Stimulated activated CD4-positive, alpha-beta T cell treated with anti-CD3 and anti-CD28 coated beads, Interleukin-12 subunit alpha, Interleukin-12 subunit beta, amount 100 ng/mL, for 4 hours (primary cell): ENCODE measurements at regions not wholly inside any gene's neighbourhood (a gene's known extent, or its start where the extent isn't known, plus 50 kb on each side); places are given as distances from the start of the nearest gene placed in this dataset.

Experiments
- DNase-seq: peaks from one replicate; pipeline ENCODE4 v3.0.0-alpha.2; 2020

DNA sequence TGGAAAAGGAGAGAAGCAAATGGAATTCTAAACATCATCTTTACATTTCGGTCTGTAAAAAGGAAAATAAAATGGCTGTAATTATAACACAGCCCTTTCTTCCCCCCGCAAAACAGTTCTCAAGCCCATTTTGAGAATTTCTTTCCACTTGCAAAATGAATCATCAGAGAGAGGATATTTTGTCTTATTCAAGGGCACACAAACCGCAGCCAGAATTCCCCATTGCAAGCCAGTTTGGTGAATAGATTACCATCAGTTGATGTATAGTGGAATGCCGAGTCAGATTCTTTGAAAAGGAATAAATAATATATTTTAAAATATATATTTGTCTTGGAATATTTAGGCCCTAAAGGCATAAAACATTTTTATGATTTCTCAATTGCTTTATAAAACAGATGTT is 420.4 kb upstream of the SEMA6D start:
- DNase-seq = no peak

DNA sequence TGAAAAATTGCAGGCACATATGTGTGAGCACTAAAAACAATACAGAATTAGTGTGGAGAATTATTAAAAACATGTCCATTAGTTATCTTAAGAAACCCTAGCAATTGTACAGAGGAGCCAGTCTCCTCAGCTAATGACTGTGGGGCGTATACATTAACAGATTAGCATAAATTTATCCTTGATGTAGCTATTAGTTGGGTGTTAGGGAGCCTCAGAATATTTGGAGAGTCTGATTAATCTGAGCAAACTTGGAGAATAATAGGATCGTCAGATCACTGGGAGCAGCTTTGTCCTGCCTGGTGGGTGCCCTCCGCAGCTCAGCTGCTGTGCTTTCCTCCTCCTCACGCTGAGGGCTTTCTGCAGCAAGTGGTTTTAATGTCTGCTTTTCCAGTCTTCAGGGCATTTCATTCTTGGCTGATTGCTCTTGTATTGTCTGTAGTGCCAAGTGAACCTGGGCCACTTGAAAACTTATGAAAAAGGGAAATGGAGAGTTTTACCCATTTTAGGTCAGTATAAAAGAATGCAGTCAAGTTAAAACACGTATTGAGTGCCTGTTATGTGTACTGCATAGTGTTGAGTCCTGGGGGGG is 417.4 kb upstream of the SEMA6D start:
- DNase-seq = no peak

DNA sequence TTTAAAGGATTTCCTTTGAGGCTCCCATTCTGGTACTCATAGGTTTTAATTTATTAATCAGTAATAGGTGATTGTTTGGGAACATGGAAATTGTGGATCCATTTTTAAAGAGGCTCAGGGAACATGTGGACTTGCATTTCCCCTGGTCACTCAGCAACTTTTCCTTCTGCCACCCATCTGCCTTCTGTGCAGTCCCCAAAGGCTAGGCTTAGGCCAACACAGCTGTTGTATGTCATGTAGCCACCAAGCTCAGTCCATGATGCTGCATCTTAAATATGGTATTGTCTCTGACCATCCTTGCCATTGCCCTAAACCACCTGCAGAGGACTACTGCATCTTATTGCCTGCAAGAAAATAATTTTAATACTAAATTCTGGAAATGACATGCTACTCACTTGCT is 416.7 kb upstream of the SEMA6D start:
- no peak for DNase-seq

DNA sequence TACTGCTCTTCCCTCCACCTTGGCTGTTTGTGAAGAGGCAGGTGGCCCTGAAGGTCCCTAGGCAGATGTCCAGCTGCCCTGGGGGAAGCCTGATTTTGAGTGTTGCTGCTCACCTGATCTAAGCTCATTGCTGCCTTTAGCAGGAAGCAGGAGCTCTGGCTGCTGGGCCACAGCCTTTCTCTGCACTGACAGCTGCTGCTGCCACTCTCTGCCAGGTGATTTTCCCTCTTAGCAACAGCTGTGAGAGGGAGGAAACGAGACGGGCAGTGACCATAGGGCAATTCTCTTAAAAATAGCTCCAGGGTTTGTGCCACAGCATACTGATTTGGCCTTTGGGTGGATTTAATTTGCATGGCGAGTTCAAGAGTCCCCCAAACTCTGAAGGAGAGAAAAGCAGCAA is 415.8 kb upstream of the SEMA6D start:
- DNase-seq = no peak

DNA sequence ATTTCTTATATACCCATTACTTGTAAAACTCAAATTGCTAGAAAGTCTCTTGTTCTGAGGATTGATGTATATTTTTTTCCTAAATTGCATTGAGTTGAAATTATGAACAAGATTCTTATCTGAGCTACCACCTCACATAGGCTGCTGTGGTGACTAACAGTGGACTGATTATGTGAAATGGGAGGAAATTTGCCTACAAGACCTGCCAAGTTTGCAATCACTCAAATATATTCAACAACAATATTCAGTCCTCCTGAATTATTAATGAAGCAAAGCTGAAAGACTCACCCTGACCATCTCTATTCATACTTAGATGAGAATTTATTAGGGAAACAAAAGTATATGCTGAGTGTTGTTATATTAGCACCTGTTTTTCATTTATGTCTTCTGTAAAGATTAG is 412.6 kb upstream of the SEMA6D start:
- no peak for DNase-seq

DNA sequence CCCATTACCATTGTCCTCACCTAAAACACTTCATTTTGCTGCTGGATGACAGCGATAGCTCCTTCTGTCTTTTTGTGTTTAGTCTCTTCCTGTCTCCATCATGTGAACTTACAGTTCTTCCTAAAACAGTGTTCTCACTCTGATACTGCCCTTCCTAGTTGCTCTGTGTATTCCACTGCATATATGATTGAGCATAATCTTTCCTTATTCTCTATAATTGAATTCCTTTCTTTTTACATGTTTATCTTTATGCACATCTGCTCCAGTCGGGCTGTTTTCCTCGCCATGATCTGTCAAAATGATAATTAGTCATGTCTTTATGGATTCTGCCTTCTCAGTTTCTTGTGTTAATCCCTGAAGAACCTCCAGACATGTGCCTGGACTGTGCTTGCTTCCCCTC is 405.1 kb upstream of the SEMA6D start:
- DNase-seq = no peak

DNA sequence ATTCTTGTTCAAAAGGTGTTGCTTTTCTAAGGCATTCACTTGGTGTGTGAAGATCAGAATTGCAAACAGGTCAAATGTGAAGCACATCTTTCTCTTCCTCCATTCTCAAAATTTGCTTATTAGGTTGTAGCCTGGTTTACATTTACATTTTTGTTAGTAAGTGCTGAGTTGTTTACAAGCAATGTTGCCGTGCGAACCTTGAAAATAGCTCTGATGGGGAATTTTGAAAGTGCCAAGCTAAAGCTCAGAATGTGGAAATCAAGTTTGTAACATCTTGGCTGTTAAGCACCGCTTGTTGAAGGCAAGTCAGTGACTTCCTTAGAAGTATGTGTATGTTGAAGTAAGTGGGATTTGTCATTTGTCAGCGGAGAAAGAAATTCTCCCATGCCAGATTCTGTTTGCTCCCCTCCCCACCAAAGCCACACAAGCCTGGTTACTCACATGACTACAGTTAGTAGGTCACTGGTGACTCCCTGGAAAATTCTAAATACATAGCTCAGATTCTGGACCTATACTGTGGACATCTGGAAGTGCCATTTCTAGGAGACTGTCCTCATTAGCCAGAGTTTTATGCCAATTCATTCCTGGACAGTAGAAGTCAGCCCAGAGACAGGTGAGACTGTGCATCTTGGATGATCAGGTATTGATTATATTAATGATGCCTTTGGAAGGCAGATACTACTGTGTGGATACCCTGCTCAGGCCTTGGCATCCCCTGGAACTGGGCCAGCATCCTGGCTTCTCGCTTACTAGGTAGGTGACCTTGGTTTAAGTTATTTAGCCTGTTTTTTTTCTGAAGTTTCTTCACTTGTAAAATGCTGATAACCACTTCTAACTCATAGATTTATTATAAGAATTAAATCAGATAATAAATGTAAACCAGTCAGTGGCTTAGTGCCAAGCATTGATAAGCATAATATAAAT is 390.6 kb upstream of the SEMA6D start:
- no peak for DNase-seq

DNA sequence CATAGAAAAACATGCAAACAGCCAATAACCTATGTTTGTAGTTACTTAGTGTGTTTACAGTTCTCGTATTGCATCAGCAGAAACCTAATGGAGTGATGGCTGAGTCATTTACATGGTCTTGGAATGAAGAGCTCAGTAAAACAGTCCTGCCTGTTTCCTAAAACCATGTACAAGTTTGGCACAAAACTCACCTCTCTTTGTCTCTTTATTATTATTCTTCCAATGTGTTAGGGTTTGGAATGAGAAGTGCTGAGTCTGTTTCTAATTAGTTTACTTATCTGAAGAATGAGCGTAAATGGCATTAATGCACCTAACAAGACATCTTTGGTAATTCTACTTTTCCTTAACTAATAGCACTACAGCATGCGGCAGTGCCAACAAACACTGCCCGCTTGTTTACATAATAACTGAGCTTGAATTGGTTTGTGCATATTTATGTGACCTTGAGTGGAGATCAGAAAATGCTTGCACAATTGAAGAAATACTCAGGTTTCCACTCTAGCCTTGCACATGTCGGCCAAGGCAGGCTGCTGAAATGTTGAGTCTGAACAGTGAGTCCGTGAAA is 385.4 kb upstream of the SEMA6D start:
- DNase-seq = no peak

DNA sequence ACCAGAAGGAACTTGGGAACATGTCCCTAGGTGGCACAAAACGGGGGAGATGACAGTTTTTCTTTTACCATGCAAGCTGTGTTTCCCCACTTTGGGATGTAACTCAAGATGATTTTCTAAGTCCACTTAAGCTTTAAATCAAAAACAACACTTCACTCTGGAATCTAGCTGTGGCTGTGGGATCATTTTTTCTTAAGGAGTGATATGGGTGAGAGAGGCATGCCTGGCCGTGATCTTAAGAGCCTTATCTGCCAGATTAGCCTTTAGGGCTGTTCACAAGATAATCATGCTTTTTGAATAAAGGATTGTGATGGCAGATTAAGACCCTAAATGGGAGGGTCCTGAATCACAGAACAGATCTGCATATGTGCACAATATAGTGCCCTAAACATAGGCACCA is 384.8 kb upstream of the SEMA6D start:
- DNase-seq = no peak

DNA sequence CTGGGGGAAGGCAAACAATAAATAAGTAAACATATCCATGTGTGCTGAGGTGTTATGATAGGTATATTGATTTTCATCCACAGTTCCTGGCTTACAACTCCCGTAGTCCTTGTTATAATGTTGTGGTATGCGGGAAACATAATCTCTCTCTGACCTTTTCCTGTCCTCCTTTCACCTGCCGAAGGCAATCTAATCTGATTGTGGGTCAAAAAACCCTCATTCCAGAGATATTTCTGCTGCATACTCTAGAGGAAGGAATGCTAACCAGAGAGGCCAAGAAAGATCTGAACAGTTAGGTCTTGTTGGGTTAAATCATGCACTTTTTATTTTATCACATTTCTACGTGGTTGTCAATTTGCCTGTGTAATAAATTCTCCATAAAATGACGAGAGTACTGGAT is 383.6 kb upstream of the SEMA6D start:
- DNase-seq = no peak

DNA sequence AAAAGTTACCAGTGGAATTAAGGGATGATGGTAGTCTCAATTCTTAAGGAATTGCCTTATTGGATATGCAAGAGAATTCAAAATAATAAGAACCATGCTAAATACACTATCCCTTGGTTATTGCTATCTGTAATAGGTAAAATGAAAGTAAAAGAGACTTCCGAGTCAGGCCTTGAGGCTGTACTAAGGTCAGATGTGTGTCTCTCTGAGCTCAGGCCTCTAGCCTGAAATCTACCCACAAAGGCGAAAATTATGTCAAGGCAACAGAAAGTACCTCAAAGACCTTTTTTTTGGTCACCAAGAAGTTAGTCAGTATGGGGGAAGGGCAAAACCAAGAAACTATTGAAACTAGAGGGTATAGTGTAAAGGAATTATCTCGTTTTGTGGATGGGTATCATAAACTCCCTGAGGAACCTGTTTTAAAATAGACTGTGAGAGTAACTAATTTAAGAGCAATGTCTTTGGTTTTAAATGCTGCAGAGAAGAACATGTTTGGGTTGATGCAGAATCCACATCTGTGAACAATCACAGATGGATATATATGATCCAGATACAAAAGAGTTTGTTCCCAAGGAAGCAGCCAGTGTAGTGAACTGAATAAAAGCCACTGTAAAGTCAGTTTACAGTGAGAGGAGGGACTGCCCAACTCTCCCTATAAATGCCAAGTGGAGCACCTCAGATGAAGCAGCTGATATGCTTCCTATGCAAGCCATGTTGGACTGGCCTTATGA is 382.3 kb upstream of the SEMA6D start:
- no peak for DNase-seq

DNA sequence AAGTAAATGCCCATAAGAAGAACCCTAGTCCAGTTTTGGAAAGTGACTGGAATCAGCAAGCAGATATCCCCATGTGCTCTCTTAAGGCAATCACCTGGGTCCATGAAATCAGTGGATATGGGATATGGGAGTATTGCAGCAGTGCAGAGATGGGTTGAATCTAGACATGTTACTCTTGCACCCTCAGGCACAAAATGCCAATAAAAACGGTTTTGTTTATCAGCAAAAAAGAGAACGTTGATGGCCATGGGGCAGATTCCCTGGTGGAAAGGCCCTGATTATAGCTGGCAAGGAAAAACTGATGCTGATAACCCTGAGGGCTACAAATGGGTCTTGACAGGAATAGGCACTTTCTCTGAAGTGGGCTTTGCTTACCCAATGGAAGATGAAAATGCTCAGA is 380.2 kb upstream of the SEMA6D start:
- no peak for DNase-seq

DNA sequence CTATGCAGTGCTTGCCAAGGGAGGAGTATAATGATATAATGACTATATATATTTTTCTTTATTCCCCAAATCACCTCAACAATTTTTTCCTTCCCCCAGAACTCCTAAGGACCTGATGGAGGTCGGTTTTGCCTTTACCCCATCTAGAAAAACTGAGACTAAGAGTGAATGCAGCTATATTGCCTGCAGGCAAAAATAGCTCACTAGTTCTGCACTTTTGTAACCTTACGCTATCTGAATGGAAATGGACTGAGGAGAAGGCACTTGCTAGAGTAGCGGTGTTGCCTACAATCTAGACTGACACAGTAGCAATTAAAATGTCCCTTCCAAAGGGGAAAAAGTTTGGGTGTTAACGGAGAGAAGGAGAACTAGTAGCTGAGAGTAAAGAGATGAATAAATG is 379.5 kb upstream of the SEMA6D start:
- no peak for DNase-seq

DNA sequence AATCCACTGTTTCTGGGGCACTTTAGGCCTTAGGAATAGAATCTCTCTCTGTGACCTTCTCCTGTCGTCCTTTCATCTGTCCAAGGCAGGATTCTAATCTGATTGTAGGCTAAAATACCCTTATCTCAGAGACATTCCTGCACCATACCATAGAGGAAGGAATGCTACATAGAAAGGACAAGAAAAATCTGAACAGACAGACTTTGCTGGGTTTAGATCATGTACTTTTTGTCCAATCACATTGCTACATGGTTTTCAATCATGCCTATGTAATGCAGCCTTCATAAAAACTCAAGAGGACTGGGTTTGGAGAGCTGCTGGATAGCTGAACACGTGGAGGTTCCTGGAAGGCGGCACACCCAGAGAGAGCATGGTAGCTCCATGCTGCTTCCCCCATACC is 378.5 kb upstream of the SEMA6D start:
- no peak for DNase-seq

DNA sequence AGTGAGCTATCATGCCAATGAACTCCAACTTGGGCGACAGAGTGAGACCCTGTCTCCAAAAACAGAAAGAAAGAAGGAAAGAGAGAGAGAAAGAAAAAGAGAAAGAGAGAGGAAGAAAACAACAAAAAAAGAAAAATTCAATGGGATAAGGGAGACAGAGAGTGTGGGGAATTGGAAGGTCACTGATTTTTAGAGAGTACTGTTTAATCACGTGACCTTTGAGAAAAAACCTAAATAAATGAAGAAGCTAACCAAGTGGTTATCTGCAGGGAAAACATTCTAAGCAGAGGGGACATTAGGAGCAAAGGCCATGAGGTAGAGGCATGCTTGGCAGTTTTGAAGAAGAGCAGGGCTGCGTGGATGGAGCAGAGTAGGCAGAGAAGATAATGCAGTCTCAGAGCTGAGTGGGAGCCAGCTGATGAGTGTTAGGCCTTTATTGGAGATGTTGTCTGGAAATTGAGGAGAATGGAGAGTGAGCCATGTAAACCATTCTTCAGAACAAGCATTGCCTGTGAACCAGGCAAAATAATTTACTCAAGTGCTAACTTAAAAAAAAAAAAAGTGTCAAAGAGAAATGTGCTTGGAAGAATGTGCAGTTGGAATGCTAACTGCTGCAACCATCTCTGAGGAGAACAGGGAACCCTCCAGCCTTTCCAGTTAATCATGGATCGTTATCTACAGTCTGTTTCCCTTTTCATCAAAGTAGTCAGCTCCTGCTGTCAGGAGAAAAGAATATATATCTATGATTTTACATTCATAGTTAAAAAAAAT is 377.3 kb upstream of the SEMA6D start:
- DNase-seq = no peak

DNA sequence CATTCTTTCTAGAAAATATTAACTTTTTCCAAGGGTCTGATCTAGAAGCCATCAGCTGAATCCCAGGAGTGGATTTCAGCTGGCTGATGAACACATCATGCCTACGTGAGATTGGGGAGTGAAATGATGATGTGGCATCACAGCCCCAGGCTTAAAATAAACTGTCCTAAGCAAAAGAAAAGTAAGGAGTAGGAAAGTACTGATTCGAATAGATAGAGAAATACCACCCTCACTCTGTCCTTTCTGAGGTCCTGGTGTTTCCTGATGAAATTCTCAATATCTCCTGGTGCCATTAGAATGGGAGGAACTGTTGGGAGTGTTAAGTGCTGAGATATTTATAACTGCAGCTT is 376.8 kb upstream of the SEMA6D start:
- DNase-seq = no peak

DNA sequence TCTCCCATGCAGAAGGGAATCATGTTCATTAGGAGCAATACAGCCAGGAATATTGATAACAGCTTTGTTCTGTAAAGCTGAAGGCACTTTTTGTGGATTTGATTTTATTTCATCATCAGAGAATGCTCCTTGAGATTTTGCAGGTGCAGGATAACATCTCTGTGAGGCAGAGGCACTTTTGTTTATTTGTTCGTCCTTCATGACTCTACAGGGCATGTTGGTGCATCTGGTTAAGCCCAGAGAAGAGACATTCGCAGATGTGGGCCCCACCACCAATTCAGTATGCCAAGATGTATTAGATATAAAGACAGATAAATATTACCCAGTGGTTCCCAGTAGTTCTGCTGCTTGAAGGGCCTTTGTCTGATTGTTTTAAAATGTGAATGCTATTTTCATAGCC is 368.1 kb upstream of the SEMA6D start:
- DNase-seq = no peak

DNA sequence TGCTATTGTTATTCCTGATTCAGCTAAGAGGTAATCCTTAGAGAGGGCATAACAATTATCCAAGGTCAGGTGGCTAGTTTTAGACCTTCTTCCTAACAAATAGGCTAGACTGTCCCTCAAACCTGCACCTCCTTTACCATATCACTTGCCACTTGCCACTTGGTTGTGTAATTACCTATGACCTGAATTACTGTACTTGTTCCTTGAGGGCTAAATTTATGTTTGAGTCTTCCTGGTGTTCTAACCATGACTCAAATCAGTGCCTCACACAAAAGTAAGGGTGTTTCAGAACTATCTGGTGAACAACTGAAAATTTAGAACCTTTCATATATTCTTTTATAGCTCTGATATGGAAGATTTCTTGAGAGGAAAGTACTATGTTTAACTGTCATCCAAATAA is 365.8 kb upstream of the SEMA6D start:
- no peak for DNase-seq

DNA sequence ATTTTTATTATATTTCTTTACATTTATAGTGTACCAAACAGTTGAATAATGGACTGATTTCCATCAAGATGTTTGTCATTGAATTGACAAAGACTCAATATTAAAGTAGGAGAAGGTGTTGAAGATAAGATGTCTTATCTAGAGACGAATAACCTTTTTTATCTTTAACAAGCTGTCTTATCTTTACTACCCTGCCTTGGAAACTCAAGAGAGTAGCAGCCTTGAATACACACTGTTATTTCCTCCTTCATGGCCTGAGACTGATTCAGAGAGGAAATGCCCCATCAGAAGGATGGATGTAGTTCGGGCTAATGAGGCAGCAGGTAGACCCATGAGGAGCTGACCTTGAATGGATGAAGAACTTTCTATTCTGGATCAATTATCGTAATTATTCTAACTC is 365.1 kb upstream of the SEMA6D start:
- DNase-seq = no peak

DNA sequence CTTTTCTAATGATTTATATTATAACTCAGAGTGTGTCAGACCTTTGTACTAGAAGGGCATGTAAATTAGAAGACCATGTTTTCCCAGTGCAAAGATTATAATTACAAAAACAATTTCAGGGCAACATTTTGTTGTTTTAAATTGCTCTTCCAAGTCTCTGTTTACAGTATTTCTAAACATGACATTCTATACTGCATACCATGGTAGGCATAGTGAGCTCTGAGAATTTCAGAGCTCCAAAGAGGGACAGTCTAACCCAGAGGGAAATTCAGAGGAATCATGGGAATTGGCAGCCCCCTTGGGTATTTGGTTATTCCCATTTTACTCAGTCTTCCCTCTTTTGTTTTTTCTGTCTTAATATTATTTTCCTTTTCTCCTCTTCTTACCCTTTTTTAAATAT is 361.5 kb upstream of the SEMA6D start:
- no peak for DNase-seq

DNA sequence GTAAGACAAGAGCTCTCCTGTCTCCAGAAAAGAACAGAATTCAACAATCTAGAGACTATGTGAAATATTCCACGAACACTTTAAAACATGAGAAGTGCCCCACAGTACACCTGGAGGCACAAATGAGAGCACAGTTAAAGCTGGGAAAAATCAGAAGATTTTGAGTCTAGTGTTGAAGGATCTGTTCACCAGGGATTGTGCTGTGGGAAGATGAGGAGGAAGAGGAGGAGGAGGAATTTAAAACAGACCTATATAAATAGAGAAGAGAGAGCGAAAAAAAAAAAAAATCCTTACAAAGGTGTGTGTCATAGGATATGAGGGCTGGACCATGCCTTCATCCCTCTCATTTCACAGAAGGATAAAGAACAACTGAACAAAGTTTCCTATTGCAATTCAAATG is 361.0 kb upstream of the SEMA6D start:
- no peak for DNase-seq

DNA sequence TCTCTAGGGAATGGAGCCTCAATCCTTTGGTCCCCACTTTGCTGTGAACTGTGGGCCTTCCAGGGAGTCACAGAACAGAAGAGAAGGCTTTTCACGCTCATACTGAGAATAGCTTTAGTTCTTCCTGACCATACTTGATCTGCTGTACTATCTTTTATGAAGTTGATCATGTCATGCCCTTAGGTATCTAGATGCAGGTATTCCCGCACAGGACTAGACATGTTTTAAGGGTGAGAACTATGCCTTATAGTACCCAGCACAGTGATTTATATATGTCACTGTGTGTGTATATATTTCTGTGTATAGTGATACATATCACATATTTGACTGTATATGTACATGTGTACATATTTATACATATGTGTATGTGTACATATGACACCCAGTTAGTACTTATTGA is 358.4 kb upstream of the SEMA6D start:
- no peak for DNase-seq

DNA sequence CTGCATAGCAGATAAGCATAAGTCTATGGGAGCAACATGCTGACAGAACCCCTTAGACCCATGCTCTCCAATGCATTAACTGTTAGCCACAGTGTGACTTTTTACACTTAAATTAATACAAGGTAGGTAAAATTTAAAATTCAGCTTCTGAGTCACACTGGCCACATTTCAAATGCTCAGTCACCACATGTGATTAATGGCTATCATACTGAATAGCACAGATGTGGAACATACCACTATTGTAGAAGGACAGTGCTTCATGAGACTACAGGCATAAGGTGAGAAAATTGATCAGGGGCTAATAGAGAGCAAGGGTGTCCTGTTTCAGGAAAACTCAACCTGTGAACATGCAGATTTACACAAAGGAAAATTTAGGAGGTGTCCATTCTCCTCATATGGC is 357.0 kb upstream of the SEMA6D start:
- DNase-seq = no peak
